NT2/D1 (cell line): ENCODE measurements at regions not wholly inside any gene's neighbourhood (a gene's known extent, or its start where the extent isn't known, plus 50 kb on each side); places are given as distances from the start of the nearest gene placed in this dataset.

Experiments
- SUZ12 ChIP-seq: IDR thresholded peaks from 2 replicates; pipeline ENCODE4 v1.6.1; 2011; ENCODE audit not compliant: insufficient read length, insufficient read depth; ENCODE audit errors: extremely low read depth
- YY1 ChIP-seq: IDR thresholded peaks from 2 replicates; pipeline ENCODE4 v1.6.1; 2011; ENCODE audit not compliant: insufficient read length, insufficient read depth
- ZNF274 ChIP-seq: IDR thresholded peaks from 2 replicates; pipeline ENCODE4 v1.6.1; 2011; ENCODE audit warnings: mild to moderate bottlenecking, low read depth, low read length

DNA sequence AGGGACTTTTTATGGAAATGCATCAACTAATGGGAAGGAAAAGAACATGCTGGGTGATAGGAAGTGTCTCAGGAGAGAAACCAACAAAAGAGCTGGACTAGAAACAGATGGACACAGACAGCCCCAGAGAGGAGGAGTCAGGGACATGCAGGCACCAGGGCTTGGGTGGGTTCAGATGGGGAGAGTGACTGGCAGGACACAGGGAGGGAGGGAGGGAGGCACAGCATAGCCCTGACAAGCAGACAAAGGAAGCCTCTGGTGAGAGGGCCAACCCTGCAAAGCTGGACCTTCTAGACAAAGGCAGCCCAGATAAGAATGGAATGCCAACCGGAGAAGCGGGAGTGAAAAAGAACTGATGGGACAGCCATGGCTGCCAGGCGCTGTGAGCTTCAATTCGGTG, 568.8 kb downstream of the AJAP1 start:
- TF ChIP-seq ZNF274 (no peak), YY1 (no peak), SUZ12 (no peak)
